A673 (cell line): ENCODE measurements at regions not wholly inside any gene's neighbourhood (a gene's known extent, or its start where the extent isn't known, plus 50 kb on each side); places are given as distances from the start of the nearest gene placed in this dataset.

Experiments
- BruUV-seq: library from RNA; stranded (reverse); fragments of 400-500 nt; replicated peaks from 2 replicates; lab custom pipeline; 2021; lab: Mats Ljungman, UMichigan
- CTCF ChIA-PET: fragments of 300-600 bp; sonication (Branson Sonifier 250); formaldehyde crosslinking; loops from one replicate; lab custom pipeline; 2022; ENCODE audit warnings: antibody characterized with exemption; lab: Charles Lee
- POLR2A ChIA-PET: fragments of 300-600 bp; sonication (Branson Sonifier 250); formaldehyde crosslinking; loops from one replicate; lab custom pipeline; 2022; ENCODE audit warnings: antibody characterized with exemption; ENCODE audit not compliant: low non-redundant PET; lab: Charles Lee
- DNase-seq: peaks from one replicate; pipeline ENCODE4 v3.0.0-alpha.2; 2015; ENCODE audit warnings: low spot score
- H3K27ac ChIP-seq: fragments of 200-600 bp; sonication (generic); 2 replicates; pipeline ENCODE4 v1.5.1; 2016; ENCODE audit warnings: mixed run types, low read depth, mild to moderate bottlenecking, mixed read lengths, antibody characterized with exemption, low read length; ENCODE audit not compliant: poor library complexity, severe bottlenecking
- H3K27me3 ChIP-seq: fragments of 200-600 bp; sonication (generic); replicated peaks from 2 replicates; pipeline ENCODE4 v1.6.1; 2017; ENCODE audit warnings: mixed run types, low read depth, mild to moderate bottlenecking, mixed read lengths, antibody characterized with exemption, low read length; ENCODE audit not compliant: insufficient read depth, poor library complexity
- H3K36me3 ChIP-seq: fragments of 200-600 bp; sonication (generic); 2 replicates; pipeline ENCODE4 v1.6.1; 2016; ENCODE audit warnings: mixed run types, mild to moderate bottlenecking, mixed read lengths, antibody characterized with exemption, low read length; ENCODE audit not compliant: insufficient read depth, poor library complexity, severe bottlenecking
- H3K4me1 ChIP-seq: fragments of 200-600 bp; sonication (generic); 2 replicates; pipeline ENCODE4 v1.6.1; 2017; ENCODE audit warnings: mixed run types, mild to moderate bottlenecking, mixed read lengths, antibody characterized with exemption, low read length; ENCODE audit not compliant: insufficient read depth, poor library complexity, severe bottlenecking
- H3K4me3 ChIP-seq: fragments of 200-600 bp; sonication (generic); 2 replicates; pipeline ENCODE4 v1.5.1; 2016; ENCODE audit warnings: low read depth, mixed run types, mild to moderate bottlenecking, mixed read lengths, low read length; ENCODE audit not compliant: poor library complexity, severe bottlenecking
- H3K9me3 ChIP-seq: fragments of 200-600 bp; sonication (generic); 2 replicates; pipeline ENCODE4 v1.6.1; 2016; ENCODE audit warnings: mixed run types, low read depth, mild to moderate bottlenecking, mixed read lengths, antibody characterized with exemption, low read length; ENCODE audit not compliant: poor library complexity, severe bottlenecking
- EZH2 ChIP-seq: fragments of 200-600 bp; sonication (generic); IDR thresholded peaks from 2 replicates; pipeline ENCODE4 v1.6.1; 2017; ENCODE audit warnings: borderline replicate concordance, low read depth, mild to moderate bottlenecking, mixed read lengths, antibody characterized with exemption, low read length; ENCODE audit not compliant: poor library complexity, severe bottlenecking
- intact Hi-C: fragments of 100-400 bp; cut with micrococcal nuclease; formaldehyde crosslinking; loops from one replicate; pipeline ENCODE4 v1.10.0; 2022; ENCODE audit not compliant: unreplicated experiment
- TF ChIP-seq, protein P1 (sequence below): fragments of 300-800, 200-600 bp; sonication (generic); conservative IDR thresholded peaks from 2 replicates; pipeline ENCODE4 v1.5.1; 2017; ENCODE audit warnings: low read depth, mild to moderate bottlenecking, antibody characterized with exemption, low read length, moderate library complexity, mixed read lengths

GRCh38 chr19:5234412-5234811 lies 106.2 kb downstream of the PTPRS start:
- intact Hi-C loops: no loop called here
- TF ChIP-seq, protein P1, sequence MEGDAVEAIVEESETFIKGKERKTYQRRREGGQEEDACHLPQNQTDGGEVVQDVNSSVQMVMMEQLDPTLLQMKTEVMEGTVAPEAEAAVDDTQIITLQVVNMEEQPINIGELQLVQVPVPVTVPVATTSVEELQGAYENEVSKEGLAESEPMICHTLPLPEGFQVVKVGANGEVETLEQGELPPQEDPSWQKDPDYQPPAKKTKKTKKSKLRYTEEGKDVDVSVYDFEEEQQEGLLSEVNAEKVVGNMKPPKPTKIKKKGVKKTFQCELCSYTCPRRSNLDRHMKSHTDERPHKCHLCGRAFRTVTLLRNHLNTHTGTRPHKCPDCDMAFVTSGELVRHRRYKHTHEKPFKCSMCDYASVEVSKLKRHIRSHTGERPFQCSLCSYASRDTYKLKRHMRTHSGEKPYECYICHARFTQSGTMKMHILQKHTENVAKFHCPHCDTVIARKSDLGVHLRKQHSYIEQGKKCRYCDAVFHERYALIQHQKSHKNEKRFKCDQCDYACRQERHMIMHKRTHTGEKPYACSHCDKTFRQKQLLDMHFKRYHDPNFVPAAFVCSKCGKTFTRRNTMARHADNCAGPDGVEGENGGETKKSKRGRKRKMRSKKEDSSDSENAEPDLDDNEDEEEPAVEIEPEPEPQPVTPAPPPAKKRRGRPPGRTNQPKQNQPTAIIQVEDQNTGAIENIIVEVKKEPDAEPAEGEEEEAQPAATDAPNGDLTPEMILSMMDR: no peak
- TF ChIP-seq EZH2: no peak
- Histone ChIP-seq H3K9me3 (no peaks in the 10 kb centered on the region), H3K27me3 (no peaks in the 10 kb centered on the region), H3K36me3 (peaks cover 29% of the 10 kb centered on the region), H3K27ac (no peak overlapping the region), H3K4me3 (no peak overlapping the region), H3K4me1 (no peaks in the 10 kb centered on the region)
- ChIA-PET CTCF (no interaction called here), POLR2A (no interaction called here)
- no peak for DNase-seq
- BruUV-seq: no TSS peak

GRCh38 chr19:5232798-5233505 lies 107.7 kb downstream of the PTPRS start:
- peak; percentile 30 for DNase-seq
- H3K9me3 ChIP-seq: no peaks in the 10 kb centered on the region
- peaks cover 20% of the 10 kb centered on the region for H3K36me3 ChIP-seq
- H3K27me3 ChIP-seq: no peaks in the 10 kb centered on the region
- H3K4me3 ChIP-seq: no peak overlapping the region
- no peak overlapping the region for H3K27ac ChIP-seq
- no peak for TF ChIP-seq EZH2
- TF ChIP-seq, protein P1: no peak
- CTCF ChIA-PET: no interaction called here
- POLR2A ChIA-PET: no interaction called here
- intact Hi-C loops: no loop called here
- BruUV-seq: no TSS peak
- H3K4me1 ChIP-seq: no peaks in the 10 kb centered on the region

GRCh38 chr19:5231857-5232678 lies 108.5 kb downstream of the PTPRS start:
- Histone ChIP-seq H3K27me3 (no peaks in the 10 kb centered on the region), H3K9me3 (no peaks in the 10 kb centered on the region), H3K4me3 (no peak overlapping the region), H3K27ac (no peak overlapping the region), H3K4me1 (no peaks in the 10 kb centered on the region), H3K36me3 (peaks cover 13% of the 10 kb centered on the region)
- CTCF ChIA-PET: no interaction called here
- peak; percentile 35 for DNase-seq
- POLR2A ChIA-PET: no interaction called here
- BruUV-seq: no TSS peak
- no peak for TF ChIP-seq EZH2
- intact Hi-C loops: no loop called here
